HG03575 (cell line): ENCODE measurements at regions not wholly inside any gene's neighbourhood (a gene's known extent, or its start where the extent isn't known, plus 50 kb on each side); places are given as distances from the start of the nearest gene placed in this dataset.
"Not testable (repeated sequence)": the region's sequence is repeated elsewhere in the genome, so short reads cannot be mapped to it uniquely, and the experiment has no call there.

Experiments
- ATAC-seq: cut with Tn5 transposase; IDR thresholded peaks from one replicate; pipeline ENCODE4 v1.9.1; 2021; ENCODE audit not compliant: unreplicated experiment, insufficient number of reproducible peaks, low FRiP score; ENCODE audit errors: extremely low read depth

DNA sequence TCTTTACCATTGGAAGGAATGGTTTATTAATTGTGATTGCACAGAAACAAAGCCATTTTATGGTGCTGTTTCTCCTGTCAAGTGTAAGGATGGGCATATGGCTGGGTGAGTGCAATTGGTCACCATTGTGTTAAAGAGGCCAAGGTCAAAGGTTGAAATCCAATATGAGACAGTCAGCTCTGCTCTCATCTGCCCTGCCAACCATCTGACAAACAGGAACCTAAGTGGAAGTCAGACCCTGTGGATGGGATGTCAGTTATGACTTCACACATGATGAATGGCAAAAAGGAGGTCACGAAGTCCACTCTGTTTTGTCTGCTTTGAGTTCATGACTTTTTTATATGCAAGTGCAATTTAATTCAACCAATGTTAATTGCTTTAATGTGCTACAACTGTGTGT, 172.7 kb upstream of the TMEM229A start:
- ATAC-seq = no peak

DNA sequence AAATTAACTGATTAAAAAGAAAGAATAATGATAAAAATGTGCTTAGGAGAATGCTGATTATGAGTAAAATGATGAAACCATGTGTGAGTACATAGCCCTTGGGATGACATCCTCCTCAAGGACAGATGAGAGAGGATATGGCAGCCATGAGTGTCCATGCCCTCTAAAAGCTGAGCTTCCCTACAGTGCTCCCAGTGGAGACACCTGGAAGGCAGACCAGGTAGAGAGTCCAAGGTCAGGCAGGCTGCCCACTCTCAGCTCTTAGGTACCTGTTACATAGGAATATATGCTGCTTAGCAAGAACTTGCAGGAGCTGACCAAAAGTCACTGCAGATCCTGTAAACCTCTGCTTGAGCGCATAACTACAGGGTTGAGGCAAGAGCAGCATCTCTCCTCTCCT, 169.7 kb upstream of the TMEM229A start:
- no peak for ATAC-seq

DNA sequence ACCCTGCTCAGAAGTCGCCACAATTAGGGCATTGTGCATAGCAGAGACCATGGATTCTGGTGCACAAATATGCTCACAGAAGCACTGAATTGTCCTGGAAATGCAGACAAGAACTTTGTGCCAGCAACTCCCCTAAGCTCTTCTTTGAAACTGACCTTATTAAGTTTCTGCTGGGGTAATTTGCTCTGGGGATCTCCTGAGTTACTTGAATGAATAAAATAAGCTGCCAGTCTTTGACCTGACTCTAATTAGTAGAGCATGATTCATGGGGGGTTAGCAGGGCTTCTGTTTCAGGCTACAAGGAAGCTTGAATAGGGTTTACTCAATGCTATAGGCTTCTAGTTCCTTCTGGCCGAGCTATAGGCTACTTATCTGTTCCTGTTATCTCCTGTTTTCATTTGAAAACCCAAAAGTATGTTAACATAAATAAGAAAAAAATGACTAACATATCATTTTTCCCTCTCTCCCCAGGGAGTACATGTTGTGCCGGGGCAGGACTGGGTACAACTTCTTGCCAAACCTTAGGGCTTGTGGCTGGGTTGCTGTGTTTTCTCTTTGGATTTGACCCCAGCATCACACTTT, 169.0 kb upstream of the TMEM229A start:
- no peak for ATAC-seq

DNA sequence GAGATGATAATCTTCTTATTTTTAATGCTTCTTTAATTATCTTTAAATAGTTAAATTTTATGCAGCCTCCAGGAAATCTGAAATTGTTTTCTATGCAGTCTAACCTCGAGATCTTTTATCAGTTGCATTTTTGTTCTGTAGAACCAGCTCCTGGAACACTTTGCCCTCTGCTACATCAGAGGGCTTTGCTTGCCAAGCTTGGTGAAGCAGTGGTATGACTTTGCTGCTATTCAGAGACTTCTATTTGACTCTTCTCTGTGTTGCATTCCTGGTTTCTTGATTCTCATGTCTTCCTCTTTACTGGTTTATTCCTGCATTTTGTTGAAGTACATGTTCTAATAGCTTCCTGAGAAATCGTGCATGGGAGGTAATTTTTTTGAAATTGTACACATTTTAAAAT, 163.7 kb upstream of the TMEM229A start:
- no peak for ATAC-seq

DNA sequence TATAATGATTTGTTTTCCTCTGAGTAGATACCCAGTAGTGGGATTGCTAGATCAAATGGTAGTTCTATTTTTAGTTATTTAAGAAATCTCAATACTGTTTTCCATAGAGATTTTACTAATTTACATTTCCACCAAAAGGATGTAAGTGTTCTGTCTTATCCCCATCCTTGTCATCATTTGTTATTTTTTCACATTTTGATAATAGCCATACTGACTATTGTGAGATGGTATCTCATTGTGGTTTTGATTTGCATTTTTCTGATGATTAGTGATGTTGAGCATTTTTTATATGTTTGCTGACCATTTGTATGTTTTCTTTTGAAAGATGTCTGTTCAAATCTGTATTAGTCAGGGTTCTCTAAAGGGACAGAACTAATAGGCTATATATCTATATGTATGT, 160.0 kb upstream of the TMEM229A start:
- ATAC-seq = no peak

DNA sequence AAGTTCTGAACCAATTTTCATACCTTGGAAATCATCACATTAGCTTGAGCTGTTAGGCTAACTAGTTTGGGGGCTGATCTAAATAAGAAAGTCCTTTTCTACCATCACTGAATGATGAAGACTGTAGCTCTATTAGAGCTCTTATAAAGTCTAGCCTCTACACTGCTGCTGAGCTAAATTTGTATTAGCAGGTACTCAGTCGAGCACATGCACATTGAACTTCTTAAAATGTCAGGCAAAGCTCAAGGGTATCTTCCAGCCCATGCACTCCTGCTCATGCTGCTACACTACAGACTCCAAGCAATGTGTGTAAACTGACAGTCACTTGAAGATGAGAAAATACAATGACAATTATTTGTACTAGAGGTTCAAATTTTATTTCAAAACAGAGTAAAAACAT, 158.8 kb upstream of the TMEM229A start:
- ATAC-seq = no peak

DNA sequence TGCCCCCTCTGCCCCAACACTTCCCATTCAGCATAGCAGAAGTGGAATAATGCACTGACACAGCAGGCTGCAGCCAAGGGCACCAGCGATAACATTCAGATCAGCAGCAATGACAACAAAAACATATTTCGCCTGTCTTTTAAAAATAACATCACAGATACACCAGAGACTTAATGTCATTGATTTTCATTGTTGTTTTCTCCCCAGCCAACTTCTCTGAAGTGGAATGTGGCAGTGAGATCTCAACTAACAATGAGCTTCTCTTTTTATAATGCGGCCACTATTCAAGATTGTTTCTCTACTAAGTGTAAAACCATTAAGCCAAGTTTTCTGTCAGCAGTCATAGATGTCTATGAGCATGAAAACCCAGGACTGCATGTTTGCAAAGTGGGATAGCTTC, 158.2 kb upstream of the TMEM229A start:
- ATAC-seq = no peak

DNA sequence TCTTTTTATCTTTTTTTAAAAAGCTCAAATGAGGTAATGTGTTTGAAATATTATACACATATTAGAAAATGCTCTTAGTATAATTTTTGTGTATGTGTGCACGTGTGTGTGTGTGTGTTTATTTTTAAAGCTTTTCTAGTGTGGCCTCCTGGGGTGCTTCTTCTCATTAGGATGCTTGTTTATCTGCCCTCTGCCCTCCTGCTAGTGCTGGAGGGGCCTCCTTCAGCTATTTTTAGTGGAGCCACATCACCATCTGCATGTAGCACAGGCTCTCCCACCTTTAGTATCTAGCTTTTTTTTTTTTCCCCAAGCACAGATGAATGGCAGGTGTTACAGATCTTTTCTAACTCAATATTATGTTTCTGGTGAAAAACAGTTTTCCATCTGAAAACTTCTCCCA, 155.7 kb upstream of the TMEM229A start:
- ATAC-seq = no peak

DNA sequence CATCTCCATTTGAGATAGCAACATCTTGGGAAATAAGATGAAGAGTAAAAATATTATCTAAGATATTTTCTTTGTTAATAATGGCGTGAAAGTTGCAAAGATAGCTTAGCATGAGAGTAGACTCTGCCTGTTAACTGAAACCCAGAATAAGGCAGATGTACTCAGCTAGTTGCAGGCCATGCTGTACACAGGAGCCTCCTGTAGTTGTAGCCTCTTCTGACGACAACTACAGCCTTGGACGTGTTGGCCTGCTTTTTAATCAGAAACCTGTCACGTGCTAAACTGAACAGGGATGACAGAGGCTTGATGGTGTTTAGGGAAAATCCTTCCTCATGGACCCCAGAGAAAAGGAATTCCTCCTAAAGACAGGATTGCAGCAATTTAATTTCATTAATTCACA, 155.1 kb upstream of the TMEM229A start:
- ATAC-seq = no peak

DNA sequence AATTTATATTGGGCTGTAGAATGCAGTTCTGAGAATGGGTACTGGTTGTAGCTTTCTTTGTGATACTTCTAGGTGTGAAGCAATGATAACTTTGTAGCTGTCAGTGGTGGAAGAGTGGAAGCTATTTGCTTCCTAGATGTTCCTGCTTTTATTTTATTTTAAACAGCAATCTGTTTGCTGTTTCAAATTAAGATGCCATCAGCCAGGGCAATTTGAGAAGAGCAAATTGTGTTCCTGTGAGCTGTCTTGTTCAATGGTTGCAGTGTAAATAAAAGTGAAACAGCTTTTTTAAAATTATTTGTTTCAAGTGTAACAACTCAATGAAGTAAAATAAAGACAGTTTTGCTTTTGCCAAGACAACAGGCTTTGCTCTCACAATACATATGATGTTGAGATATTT, 150.8 kb upstream of the TMEM229A start:
- ATAC-seq = no peak

DNA sequence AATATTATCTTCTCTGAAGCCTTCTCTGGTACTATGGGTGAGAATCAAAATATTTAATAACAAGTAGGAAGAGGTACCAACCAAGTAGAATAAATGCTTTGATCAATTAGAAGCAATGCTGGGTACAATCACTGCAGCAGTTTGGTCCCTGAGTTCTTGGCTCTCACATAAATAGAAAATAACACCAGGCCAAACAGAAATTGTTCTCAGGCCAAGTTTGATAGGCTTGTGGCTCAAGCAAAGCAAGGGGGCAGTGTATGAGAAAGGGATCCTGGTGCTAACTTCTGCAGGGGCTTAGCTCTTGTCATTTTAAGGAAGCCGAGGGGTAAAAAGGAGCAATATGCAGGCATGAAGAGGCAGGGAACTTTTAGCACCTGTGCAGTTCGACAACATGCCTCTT, 146.8 kb upstream of the TMEM229A start:
- no peak for ATAC-seq

DNA sequence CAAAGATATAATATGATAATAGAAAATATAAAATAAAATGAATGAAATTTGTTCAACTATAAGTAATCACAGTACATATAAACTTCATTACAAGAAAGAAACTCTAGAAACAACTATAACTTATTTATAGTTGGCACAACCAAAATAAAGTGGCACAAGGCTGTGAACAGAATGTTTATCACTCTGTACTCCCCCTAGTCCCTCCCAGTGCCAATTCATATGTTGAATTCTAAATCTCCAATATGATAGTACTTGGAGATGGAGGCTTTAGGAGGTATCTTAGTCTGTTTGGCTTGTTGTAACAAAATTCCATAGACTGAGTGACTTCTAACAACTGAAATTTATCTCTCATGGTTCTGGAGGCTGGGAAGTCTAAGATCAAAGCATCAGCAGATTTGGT, 145.0 kb upstream of the TMEM229A start:
- no peak for ATAC-seq

DNA sequence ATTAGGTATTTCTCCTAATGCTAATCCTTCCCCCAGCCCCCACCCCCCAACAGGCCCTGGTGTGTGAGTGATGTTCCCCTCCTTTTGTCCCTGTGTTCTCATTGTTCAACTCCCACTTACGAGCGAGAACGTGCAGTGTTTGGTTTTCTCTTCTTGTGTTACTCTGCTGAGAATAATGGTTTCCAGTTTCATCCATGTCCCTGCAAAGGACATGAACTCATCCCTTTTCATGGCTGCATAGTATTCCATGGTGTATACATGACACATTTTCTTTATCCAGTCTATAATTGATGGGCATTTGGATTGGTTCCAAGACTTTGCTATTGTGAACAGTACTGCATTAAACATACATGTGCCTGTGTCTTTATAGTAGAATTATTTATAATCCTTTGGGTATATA, 138.9 kb upstream of the TMEM229A start:
- ATAC-seq = not testable (repeated sequence)

DNA sequence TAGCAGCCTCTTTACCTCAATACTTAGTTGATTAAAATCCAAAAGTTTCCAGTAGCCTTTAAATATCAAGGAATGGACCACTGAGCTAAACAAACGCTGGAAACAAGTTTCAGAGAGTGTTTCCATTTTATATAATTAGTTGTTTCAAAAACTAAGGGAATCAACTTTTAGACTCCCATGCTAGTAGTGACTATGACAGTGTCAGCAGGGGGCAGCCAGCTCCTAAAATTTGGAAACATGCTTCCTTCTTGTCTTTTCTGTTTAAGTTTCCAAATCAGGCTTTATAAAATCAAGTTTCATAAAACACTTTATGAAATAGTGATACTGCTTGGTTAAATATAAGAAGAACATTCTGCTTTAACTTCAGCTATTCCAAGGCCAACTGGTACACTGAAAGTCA, 138.2 kb upstream of the TMEM229A start:
- no peak for ATAC-seq

DNA sequence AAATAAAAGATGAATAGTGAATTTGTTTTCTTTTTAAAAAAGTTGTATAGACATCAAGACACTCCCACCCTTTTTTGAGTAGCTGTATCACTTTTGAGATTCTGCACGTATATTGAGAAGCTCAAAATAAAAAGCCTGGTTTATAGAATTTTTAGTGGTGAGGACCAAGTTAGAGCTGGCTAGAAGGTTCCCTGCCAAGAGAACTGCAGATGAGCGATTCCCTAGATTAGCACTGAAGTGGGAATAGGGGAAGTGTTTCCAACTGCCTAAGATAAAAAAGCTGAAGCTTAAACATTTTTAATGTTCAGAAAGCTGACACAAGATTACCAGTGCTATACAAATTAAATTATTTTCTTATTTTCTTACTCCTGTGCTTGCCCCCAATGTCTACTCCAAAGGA, 135.7 kb upstream of the TMEM229A start:
- ATAC-seq = no peak

DNA sequence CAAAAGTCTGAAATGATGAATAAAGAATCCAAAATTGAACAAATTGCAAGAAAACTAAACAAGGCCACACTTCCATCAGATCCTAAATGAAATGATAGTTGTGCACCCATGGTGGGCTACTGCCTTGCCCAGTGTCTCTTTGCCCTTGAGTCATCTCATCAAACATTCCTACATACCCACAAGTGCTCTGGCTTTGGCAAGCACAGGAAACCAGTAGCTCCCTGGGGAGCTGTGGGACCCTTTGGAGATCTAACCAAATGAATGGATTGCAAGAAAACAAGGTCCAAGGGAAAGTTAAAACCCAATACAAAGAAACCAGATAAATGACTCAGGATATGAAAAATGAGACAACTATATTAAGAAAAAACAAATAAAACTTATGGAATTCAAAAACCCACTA, 129.8 kb upstream of the TMEM229A start:
- no peak for ATAC-seq

DNA sequence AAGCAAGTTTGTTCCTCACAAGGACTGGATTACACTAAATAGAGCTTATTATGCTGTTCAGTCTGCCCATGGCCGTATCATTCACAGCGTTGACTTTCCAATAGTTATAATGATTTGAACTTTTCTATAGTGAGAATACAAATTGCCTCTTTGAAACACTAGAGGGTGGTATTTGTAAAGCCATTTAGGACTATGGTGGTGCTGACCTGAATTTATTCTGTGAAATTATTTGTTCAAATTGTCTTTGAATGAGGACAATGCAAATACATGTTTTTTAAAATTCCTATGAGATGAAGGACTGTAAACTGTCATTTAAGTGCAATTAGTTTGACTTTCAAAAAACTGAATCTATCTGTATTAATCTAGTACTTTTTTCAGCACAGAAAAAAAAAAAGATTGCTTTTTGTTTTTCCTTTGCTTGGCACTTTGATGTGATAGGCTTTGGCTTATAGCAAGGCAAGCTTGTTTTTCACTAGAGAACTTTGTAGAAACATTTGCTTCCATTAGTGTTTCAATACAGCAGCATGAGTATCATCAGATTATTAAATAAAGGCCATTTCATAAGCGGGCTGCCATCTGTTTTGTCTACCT, 122.7 kb upstream of the TMEM229A start:
- ATAC-seq = no peak

DNA sequence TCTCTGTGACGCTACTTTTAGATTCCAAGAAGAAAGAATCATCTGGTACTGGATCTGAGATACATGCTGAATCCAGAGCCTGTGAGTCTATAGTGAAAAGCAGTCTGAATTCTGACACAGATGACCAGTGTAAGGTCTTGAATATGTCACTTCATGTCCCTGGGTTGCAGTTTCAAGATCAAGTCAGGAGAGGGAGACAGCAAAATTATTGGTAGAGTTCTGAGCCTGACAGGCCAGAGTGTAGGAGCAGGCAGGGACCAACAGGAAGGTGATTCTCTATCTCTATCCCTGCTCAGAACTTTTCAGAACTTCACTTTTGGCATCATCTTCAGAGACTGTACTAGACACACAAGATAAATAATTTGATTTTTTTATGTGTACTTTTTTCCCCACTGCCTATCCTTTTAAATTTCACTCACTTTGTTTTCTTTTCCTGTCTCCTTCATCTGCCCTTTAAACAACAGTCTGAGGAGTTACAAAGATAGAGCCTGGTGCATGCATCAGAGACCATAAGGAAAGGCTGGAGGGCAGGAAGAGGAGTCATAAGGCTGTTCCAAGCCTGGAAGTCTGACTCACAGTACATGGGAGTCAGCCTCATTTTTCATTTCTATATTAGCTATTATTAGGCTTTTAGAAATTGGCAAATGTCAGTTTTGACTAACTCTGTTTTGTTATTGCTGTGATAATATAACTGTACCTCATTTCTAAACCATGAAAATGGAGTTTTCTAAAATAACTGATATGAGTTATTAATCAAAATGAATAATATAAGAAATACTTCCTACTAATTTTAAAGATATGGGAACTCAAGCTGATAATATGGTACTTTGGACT, 120.2 kb upstream of the TMEM229A start:
- ATAC-seq = no peak

DNA sequence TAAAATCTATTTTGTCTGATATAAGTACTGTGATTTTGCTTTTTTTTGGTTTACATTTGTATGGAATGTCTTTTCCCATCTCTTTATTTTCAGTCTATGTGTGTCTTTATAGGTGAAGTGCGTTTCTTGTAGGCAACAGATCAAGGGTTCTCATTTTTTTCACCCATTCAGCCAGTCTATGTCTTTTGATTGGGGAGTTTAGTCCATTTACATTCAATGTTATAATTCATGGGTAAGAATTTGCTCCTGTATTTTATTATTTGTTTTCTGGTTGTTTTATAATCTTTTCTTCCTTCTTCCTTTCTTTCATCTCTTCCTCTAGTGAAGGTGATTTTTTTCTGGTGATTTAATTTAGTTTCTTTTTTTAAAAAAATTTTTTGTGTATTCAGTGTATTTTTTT, 104.8 kb upstream of the TMEM229A start:
- no peak for ATAC-seq

DNA sequence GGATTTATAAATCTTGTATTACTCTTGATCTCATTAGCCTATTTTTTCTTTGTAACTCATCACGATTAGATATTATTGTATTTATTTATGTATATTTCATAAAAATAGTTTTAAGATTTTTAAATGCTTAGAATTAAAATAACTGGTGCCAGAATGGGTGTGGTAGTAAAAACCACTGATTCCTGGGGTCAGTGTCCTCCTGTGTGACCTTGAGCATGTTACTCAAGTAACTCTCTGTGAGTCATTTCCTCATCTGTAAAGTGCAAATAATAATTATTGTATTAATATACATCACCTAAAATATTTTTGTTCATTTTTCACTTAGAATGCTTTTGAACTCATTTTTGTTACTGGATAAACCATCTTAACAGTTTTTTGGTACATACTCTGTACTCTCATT, 91.3 kb upstream of the TMEM229A start:
- ATAC-seq = no peak

DNA sequence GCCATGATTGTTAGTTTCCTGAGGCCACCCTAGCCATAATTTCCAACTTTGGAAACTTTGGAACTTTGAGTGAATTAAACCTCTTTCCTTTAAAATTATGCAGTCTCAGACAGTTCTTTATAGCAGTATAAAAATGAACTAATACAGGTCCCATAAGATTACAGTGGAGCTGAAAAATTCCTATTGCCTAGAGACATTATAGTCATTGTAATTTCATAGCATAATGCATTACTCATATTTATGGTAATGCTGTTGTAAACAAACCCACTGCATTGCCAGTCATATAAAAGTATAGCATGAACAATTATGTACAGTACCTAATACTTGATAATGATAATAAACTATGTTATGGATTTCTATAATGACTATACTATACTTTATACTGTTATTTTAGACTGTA, 88.0 kb upstream of the TMEM229A start:
- ATAC-seq = no peak
